Tibial artery (tissue), 4 donors: ENCODE measurements at regions not wholly inside any gene's neighbourhood (a gene's known extent, or its start where the extent isn't known, plus 50 kb on each side); places are given as distances from the start of the nearest gene placed in this dataset.
"Not testable (repeated sequence)": the region's sequence is repeated elsewhere in the genome, so short reads cannot be mapped to it uniquely, and the experiment has no call there.

Experiments used
- DNase-seq, 2 donors: peaks; one replicate each; pipeline ENCODE4 v3.0.0-alpha.2; 2019
- H3K27ac ChIP-seq, 2 donors: fragments of 200-600 bp; sonication (generic) in 1 of 2; 1 replicate in 1 of 2; 2 replicates in 1 of 2; pipeline ENCODE4 v1.5.1; 2018 to 2019; ENCODE audit warnings: mild to moderate bottlenecking in 1 of 2
- H3K27me3 ChIP-seq, 2 donors: fragments of 200-600 bp; sonication (generic) in 1 of 2; one replicate each; pipeline versions ENCODE4 v1.5.1 to v1.6.0; 2016 to 2019
- H3K36me3 ChIP-seq, 3 donors: fragments of 200-600 bp; sonication (generic) in 2 of 3; one replicate each; pipeline ENCODE4 v1.5.1; 2016 to 2019; ENCODE audit warnings: mild to moderate bottlenecking in 2 of 3
- H3K4me1 ChIP-seq, 4 donors: fragments of 200-600 bp; sonication (generic) in 2 of 4; 1 replicate in 3 of 4; 2 replicates in 1 of 4; pipeline ENCODE4 v1.5.1; 2016 to 2019
- H3K4me3 ChIP-seq, 2 donors: fragments of 200-600 bp; sonication (generic) in 1 of 2; 1 replicate in 1 of 2; 2 replicates in 1 of 2; pipeline ENCODE4 v1.5.1; 2018 to 2019; ENCODE audit warnings: mild to moderate bottlenecking in 2 of 2
- H3K9me3 ChIP-seq, 3 donors: fragments of 200-600 bp; sonication (generic) in 1 of 3; one replicate each; pipeline ENCODE4 v1.5.1; 2016 to 2019
- CTCF ChIP-seq, 2 experiments: fragments of 200-600 bp in 1 of 2; fragments of 450-650 bp in 1 of 2; IDR thresholded peaks; one replicate each; pipeline ENCODE4 v1.5.1; 2017 to 2019; ENCODE audit warnings: antibody characterized with exemption in 2 of 2, mild to moderate bottlenecking in 1 of 2, moderate library complexity in 1 of 2
- intact Hi-C: fragments of 100-400 bp; cut with DNase I; formaldehyde crosslinking; loops from one replicate; pipeline ENCODE4 v1.15.0; 2023; ENCODE audit warnings: low total_unique reads

GRCh38 chr7:153566324-153566723 lies 485.9 kb upstream of the DPP6 start:
- intact Hi-C loops, result no loop called here
- no peak for TF ChIP-seq CTCF (IDR thresholded peaks at IDR 0.05)

GRCh38 chr7:153567426-153567825 lies 484.8 kb upstream of the DPP6 start:
- peaks cover 0 to 7% (median 0%) of the 10 kb centered on the region in 3 donors for H3K9me3 ChIP-seq
- H3K4me3 ChIP-seq, result no peak overlapping the region
- TF ChIP-seq CTCF (IDR thresholded peaks at IDR 0.05), result no peak
- no peaks in the 10 kb centered on the region for H3K36me3 ChIP-seq
- no peaks in the 10 kb centered on the region for H3K27me3 ChIP-seq
- H3K27ac ChIP-seq, result no peak overlapping the region
- intact Hi-C loops, result no loop called here
- H3K4me1 ChIP-seq, result no peaks in the 10 kb centered on the region
- peak; percentile 69 to 71 for DNase-seq

More at GRCh38 chr7:153566324-153566723, 485.9 kb upstream of the DPP6 start:
- Histone ChIP-seq H3K4me1 (no peaks in the 10 kb centered on the region), H3K9me3 (peaks cover 0 to 2% (median 0%) of the 10 kb centered on the region in 3 donors), H3K4me3 (no peak overlapping the region), H3K27me3 (no peaks in the 10 kb centered on the region), H3K36me3 (no peaks in the 10 kb centered on the region), H3K27ac (no peak overlapping the region)
- DNase-seq, result no peak

GRCh38 chr7:153569520-153569919 lies 482.7 kb upstream of the DPP6 start:
- H3K4me1 ChIP-seq, H3K36me3 ChIP-seq, H3K4me3 ChIP-seq, H3K27ac ChIP-seq, DNase-seq, H3K9me3 ChIP-seq, intact Hi-C loops, H3K27me3 ChIP-seq: not testable (repeated sequence)

- H3K27ac ChIP-seq, result no peak overlapping the region
- no peaks in the 10 kb centered on the region for H3K27me3 ChIP-seq
- peaks cover 0 to 15% (median 4%) of the 10 kb centered on the region in 3 donors for H3K9me3 ChIP-seq
- H3K4me1 ChIP-seq, result no peaks in the 10 kb centered on the region
- no peaks in the 10 kb centered on the region for H3K36me3 ChIP-seq
- no peak overlapping the region for H3K4me3 ChIP-seq
- TF ChIP-seq CTCF (IDR thresholded peaks at IDR 0.05), result no peak
- no peak for DNase-seq
- intact Hi-C loops, result no loop called here
Measured at GRCh38 chr7:153576096-153576495, 476.1 kb upstream of the DPP6 start.

GRCh38 chr7:153581419-153581818 lies 470.8 kb upstream of the DPP6 start:
- DNase-seq, result no peak
- Histone ChIP-seq H3K4me3 (no peak overlapping the region), H3K36me3 (no peaks in the 10 kb centered on the region), H3K27me3 (no peaks in the 10 kb centered on the region), H3K9me3 (peaks cover 0 to 3% (median 0%) of the 10 kb centered on the region in 3 donors), H3K4me1 (no peaks in the 10 kb centered on the region), H3K27ac (no peak overlapping the region)
- intact Hi-C loops, result no loop called here
- TF ChIP-seq CTCF (IDR thresholded peaks at IDR 0.05), result no peak

- no peaks in the 10 kb centered on the region for H3K9me3 ChIP-seq
- no peaks in the 10 kb centered on the region for H3K4me1 ChIP-seq
- no peak overlapping the region for H3K27ac ChIP-seq
- no peaks in the 10 kb centered on the region for H3K27me3 ChIP-seq
- H3K4me3 ChIP-seq, result no peak overlapping the region
- no peak for DNase-seq
- intact Hi-C loops, result no loop called here
- TF ChIP-seq CTCF (IDR thresholded peaks at IDR 0.05), result no peak
- no peaks in the 10 kb centered on the region for H3K36me3 ChIP-seq
Measured at GRCh38 chr7:153584132-153584531, 468.1 kb upstream of the DPP6 start.
